GM12878 (cell line): ENCODE measurements at regions not wholly inside any gene's neighbourhood (a gene's known extent, or its start where the extent isn't known, plus 50 kb on each side); places are given as distances from the start of the nearest gene placed in this dataset.

Experiments
- CTCF ChIP-seq, 3 experiments: IDR thresholded peaks in 2 of 3; conservative IDR thresholded peaks in 1 of 3; 2 replicates each; pipeline ENCODE4 v1.5.1; 2011; ENCODE audit warnings: low read depth in 3 of 3, low read length in 3 of 3, mild to moderate bottlenecking in 3 of 3, control low read depth in 2 of 3, moderate library complexity in 2 of 3, inconsistent platforms in 1 of 3, mixed read lengths in 1 of 3; ENCODE audit not compliant: control insufficient read depth in 2 of 3, insufficient read depth in 1 of 3; ENCODE audit errors: extremely low read depth in 1 of 3
- KAT2A ChIP-seq: conservative IDR thresholded peaks from 2 replicates; pipeline ENCODE4 v1.6.1; 2011; ENCODE audit warnings: low read depth, low read length; ENCODE audit not compliant: control insufficient read depth
- MYC ChIP-seq: IDR thresholded peaks from 2 replicates; pipeline ENCODE4 v1.6.1; 2011; ENCODE audit warnings: mild to moderate bottlenecking, low read length, moderate library complexity, inconsistent platforms; ENCODE audit not compliant: insufficient read depth, insufficient replicate concordance, insufficient read length, severe bottlenecking
- NFIC ChIP-seq: IDR thresholded peaks from 2 replicates; pipeline ENCODE4 v1.6.1; 2012; ENCODE audit warnings: low read depth, mild to moderate bottlenecking, inconsistent platforms, low read length, moderate library complexity
- NR2C2 ChIP-seq: IDR thresholded peaks from 2 replicates; pipeline ENCODE4 v1.6.1; 2011; ENCODE audit warnings: borderline replicate concordance, low read depth; ENCODE audit not compliant: control insufficient read depth, insufficient read length
- POLR2AphosphoS5 ChIP-seq: IDR thresholded peaks from 2 replicates; pipeline ENCODE4 v1.6.1; 2011; ENCODE audit warnings: mild to moderate bottlenecking, low read length, inconsistent platforms

GRCh38 chr14:98931126-98931525 is 340.9 kb downstream of the BCL11B start:
- TF ChIP-seq CTCF (IDR thresholded peaks at IDR 0.05 in 2 of 3, conservative IDR thresholded peaks at IDR 0.05 in 1 of 3; ENCODE audit: control insufficient read depth in 2 of 3, extremely low read depth in 1 of 3, insufficient read depth in 1 of 3, low read depth in 3 of 3, low read length in 3 of 3) (no peak), NFIC (no peak), KAT2A (no peak), MYC (no peak), POLR2AphosphoS5 (no peak), NR2C2 (no peak)
